A673 (cell line): ENCODE measurements at regions not wholly inside any gene's neighbourhood (a gene's known extent, or its start where the extent isn't known, plus 50 kb on each side); places are given as distances from the start of the nearest gene placed in this dataset.

Source experiments
- BruUV-seq: library from RNA; stranded (reverse); fragments of 400-500 nt; replicated peaks from 2 replicates; lab custom pipeline; 2021; lab: Mats Ljungman, UMichigan
- CTCF ChIA-PET: fragments of 300-600 bp; sonication (Branson Sonifier 250); formaldehyde crosslinking; loops from one replicate; lab custom pipeline; 2022; ENCODE audit warnings: antibody characterized with exemption; lab: Charles Lee
- POLR2A ChIA-PET: fragments of 300-600 bp; sonication (Branson Sonifier 250); formaldehyde crosslinking; loops from one replicate; lab custom pipeline; 2022; ENCODE audit warnings: antibody characterized with exemption; ENCODE audit not compliant: low non-redundant PET; lab: Charles Lee
- DNase-seq: peaks from one replicate; pipeline ENCODE4 v3.0.0-alpha.2; 2015; ENCODE audit warnings: low spot score
- H3K27ac ChIP-seq: fragments of 200-600 bp; sonication (generic); 2 replicates; pipeline ENCODE4 v1.5.1; 2016; ENCODE audit warnings: mixed run types, low read depth, mild to moderate bottlenecking, mixed read lengths, antibody characterized with exemption, low read length; ENCODE audit not compliant: poor library complexity, severe bottlenecking
- H3K27me3 ChIP-seq: fragments of 200-600 bp; sonication (generic); replicated peaks from 2 replicates; pipeline ENCODE4 v1.6.1; 2017; ENCODE audit warnings: mixed run types, low read depth, mild to moderate bottlenecking, mixed read lengths, antibody characterized with exemption, low read length; ENCODE audit not compliant: insufficient read depth, poor library complexity
- H3K36me3 ChIP-seq: fragments of 200-600 bp; sonication (generic); 2 replicates; pipeline ENCODE4 v1.6.1; 2016; ENCODE audit warnings: mixed run types, mild to moderate bottlenecking, mixed read lengths, antibody characterized with exemption, low read length; ENCODE audit not compliant: insufficient read depth, poor library complexity, severe bottlenecking
- H3K4me1 ChIP-seq: fragments of 200-600 bp; sonication (generic); 2 replicates; pipeline ENCODE4 v1.6.1; 2017; ENCODE audit warnings: mixed run types, mild to moderate bottlenecking, mixed read lengths, antibody characterized with exemption, low read length; ENCODE audit not compliant: insufficient read depth, poor library complexity, severe bottlenecking
- H3K4me3 ChIP-seq: fragments of 200-600 bp; sonication (generic); 2 replicates; pipeline ENCODE4 v1.5.1; 2016; ENCODE audit warnings: low read depth, mixed run types, mild to moderate bottlenecking, mixed read lengths, low read length; ENCODE audit not compliant: poor library complexity, severe bottlenecking
- H3K9me3 ChIP-seq: fragments of 200-600 bp; sonication (generic); 2 replicates; pipeline ENCODE4 v1.6.1; 2016; ENCODE audit warnings: mixed run types, low read depth, mild to moderate bottlenecking, mixed read lengths, antibody characterized with exemption, low read length; ENCODE audit not compliant: poor library complexity, severe bottlenecking
- CTCF ChIP-seq: fragments of 300-800, 200-600 bp; sonication (generic); conservative IDR thresholded peaks from 2 replicates; pipeline ENCODE4 v1.5.1; 2017; ENCODE audit warnings: low read depth, mild to moderate bottlenecking, antibody characterized with exemption, low read length, moderate library complexity, mixed read lengths
- EZH2 ChIP-seq: fragments of 200-600 bp; sonication (generic); IDR thresholded peaks from 2 replicates; pipeline ENCODE4 v1.6.1; 2017; ENCODE audit warnings: borderline replicate concordance, low read depth, mild to moderate bottlenecking, mixed read lengths, antibody characterized with exemption, low read length; ENCODE audit not compliant: poor library complexity, severe bottlenecking
- intact Hi-C: fragments of 100-400 bp; cut with micrococcal nuclease; formaldehyde crosslinking; loops from one replicate; pipeline ENCODE4 v1.10.0; 2022; ENCODE audit not compliant: unreplicated experiment

DNA sequence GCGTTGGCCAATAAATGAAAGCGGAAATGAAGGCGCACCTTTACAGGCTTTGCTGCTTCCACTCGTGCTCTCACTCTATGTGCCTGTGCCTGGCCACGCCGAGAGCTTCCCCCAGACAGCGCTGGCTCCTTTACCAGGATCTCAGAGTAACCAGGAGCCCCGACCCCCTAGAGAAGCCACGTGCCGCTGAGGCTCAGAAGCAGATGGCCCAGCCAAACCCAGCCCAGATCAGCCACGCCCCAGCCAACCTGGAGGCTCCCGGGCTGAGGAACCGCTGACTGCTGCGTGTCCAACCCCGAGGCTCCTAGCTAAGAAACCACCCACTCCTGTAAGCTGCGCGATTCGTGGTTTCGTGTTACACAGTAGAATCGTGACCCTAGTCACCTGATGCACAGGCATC, 199.3 kb downstream of the NCK2 start:
- BruUV-seq, result no TSS peak
- no peak for TF ChIP-seq EZH2
- no peak for TF ChIP-seq CTCF
- no peak overlapping the region for H3K4me3 ChIP-seq
- intact Hi-C loops, result no loop called here
- no peaks in the 10 kb centered on the region for H3K27me3 ChIP-seq
- H3K4me1 ChIP-seq, result no peaks in the 10 kb centered on the region
- no peak for DNase-seq
- CTCF ChIA-PET, result no interaction called here
- no peaks in the 10 kb centered on the region for H3K9me3 ChIP-seq
- H3K36me3 ChIP-seq, result no peaks in the 10 kb centered on the region
- POLR2A ChIA-PET, result no interaction called here
- H3K27ac ChIP-seq, result no peak overlapping the region
